H9 (cell line): ENCODE measurements at regions not wholly inside any gene's neighbourhood (a gene's known extent, or its start where the extent isn't known, plus 50 kb on each side); places are given as distances from the start of the nearest gene placed in this dataset.
A peak's percentile ranks its signal among the peaks of the same experiment; 100 is the strongest.

Source experiments
- DNase-seq: peaks from one replicate; pipeline ENCODE4 v3.0.0-alpha.2; 2017
- H2AFZ ChIP-seq: one replicate; pipeline ENCODE4 v1.6.1; 2013; ENCODE audit warnings: mild to moderate bottlenecking, low read length, control low read depth, moderate library complexity
- H2AK5ac ChIP-seq: 2 replicates; pipeline ENCODE4 v1.6.1; 2013; ENCODE audit warnings: low read length, control low read depth, mixed read lengths; ENCODE audit not compliant: insufficient read length
- H2BK120ac ChIP-seq: one replicate; pipeline ENCODE4 v1.6.1; 2013; ENCODE audit warnings: low read depth, mild to moderate bottlenecking, low read length, control low read depth, inconsistent platforms; ENCODE audit not compliant: poor library complexity, severe bottlenecking
- H2BK12ac ChIP-seq: 2 replicates; pipeline ENCODE4 v1.6.1; 2013; ENCODE audit warnings: low read length, control low read depth, mixed read lengths, low read depth; ENCODE audit not compliant: insufficient read length
- H2BK15ac ChIP-seq: 2 replicates; pipeline ENCODE4 v1.6.1; 2013; ENCODE audit warnings: low read depth, low read length, control low read depth
- H2BK20ac ChIP-seq: one replicate; pipeline ENCODE4 v1.6.1; 2013; ENCODE audit warnings: low read depth, mild to moderate bottlenecking, low read length, control low read depth, inconsistent platforms; ENCODE audit not compliant: poor library complexity, severe bottlenecking
- H2BK5ac ChIP-seq: 2 replicates; pipeline ENCODE4 v1.6.1; 2013; ENCODE audit warnings: low read length, control low read depth, mixed read lengths; ENCODE audit not compliant: insufficient read length
- H3K14ac ChIP-seq: 2 replicates; pipeline ENCODE4 v1.6.1; 2013; ENCODE audit warnings: low read length, control low read depth; ENCODE audit not compliant: insufficient read depth
- H3K18ac ChIP-seq: 2 replicates; pipeline ENCODE4 v1.6.1; 2013; ENCODE audit warnings: low read depth, mild to moderate bottlenecking, mixed read lengths, low read length, control low read depth; ENCODE audit not compliant: insufficient read length
- H3K23ac ChIP-seq: 2 replicates; pipeline ENCODE4 v1.6.1; 2013; ENCODE audit warnings: low read length, control low read depth, mixed read lengths, low read depth; ENCODE audit not compliant: insufficient read length
- H3K23me2 ChIP-seq: 2 replicates; pipeline ENCODE4 v1.6.1; 2013; ENCODE audit warnings: low read depth, mild to moderate bottlenecking, mixed read lengths, low read length, control low read depth; ENCODE audit not compliant: insufficient read length, poor library complexity, severe bottlenecking
- H3K27ac ChIP-seq: 2 replicates; pipeline ENCODE4 v1.5.1; 2013; ENCODE audit warnings: low read length, control low read depth, mixed read lengths, low read depth; ENCODE audit not compliant: insufficient read length
- H3K27me3 ChIP-seq: 2 replicates; pipeline ENCODE4 v1.6.1; 2013; ENCODE audit warnings: low read length, control low read depth, inconsistent platforms; ENCODE audit not compliant: insufficient read depth
- H3K4ac ChIP-seq: 2 replicates; pipeline ENCODE4 v1.6.1; 2013; ENCODE audit warnings: low read depth, mild to moderate bottlenecking, control low read depth, inconsistent platforms, low read length, moderate library complexity
- H3K4me1 ChIP-seq: 2 replicates; pipeline ENCODE4 v1.6.1; 2013; ENCODE audit warnings: low read length, control low read depth, inconsistent platforms; ENCODE audit not compliant: insufficient read depth
- H3K4me2 ChIP-seq: 2 replicates; pipeline ENCODE4 v1.6.1; 2013; ENCODE audit warnings: low read length, control low read depth, mixed read lengths; ENCODE audit not compliant: insufficient read length, insufficient read depth
- H3K56ac ChIP-seq: 2 replicates; pipeline ENCODE4 v1.6.1; 2013; ENCODE audit warnings: low read depth, mild to moderate bottlenecking, mixed read lengths, low read length, control low read depth; ENCODE audit not compliant: insufficient read length
- H3K79me1 ChIP-seq: 2 replicates; pipeline ENCODE4 v1.6.1; 2013; ENCODE audit warnings: low read depth, mild to moderate bottlenecking, moderate library complexity, low read length, control low read depth, inconsistent platforms; ENCODE audit not compliant: insufficient read depth, poor library complexity, severe bottlenecking
- H3K79me2 ChIP-seq: 2 replicates; pipeline ENCODE4 v1.6.1; 2013; ENCODE audit warnings: low read length, control low read depth, inconsistent platforms; ENCODE audit not compliant: insufficient read depth
- H3K9ac ChIP-seq: 2 replicates; pipeline ENCODE4 v1.6.1; 2013; ENCODE audit warnings: low read length, control low read depth, mixed read lengths; ENCODE audit not compliant: insufficient read length; ENCODE audit errors: extremely low read depth
- H3K9me3 ChIP-seq: one replicate; pipeline ENCODE4 v1.6.1; 2013; ENCODE audit warnings: low read depth, low read length, inconsistent platforms; ENCODE audit not compliant: control insufficient read depth
- H3T11ph ChIP-seq: one replicate; pipeline ENCODE4 v1.6.1; 2013; ENCODE audit warnings: mild to moderate bottlenecking, low read length, control low read depth, inconsistent platforms
- H4K20me1 ChIP-seq: one replicate; pipeline ENCODE4 v1.6.1; 2013; ENCODE audit not compliant: control insufficient read depth, insufficient read length, insufficient read depth
- H4K5ac ChIP-seq: 2 replicates; pipeline ENCODE4 v1.6.1; 2013; ENCODE audit warnings: low read depth, mild to moderate bottlenecking, mixed read lengths, low read length, control low read depth; ENCODE audit not compliant: insufficient read length
- H4K8ac ChIP-seq: replicated peaks from 2 replicates; pipeline ENCODE4 v1.6.1; 2013; ENCODE audit warnings: low read length, control low read depth, mixed read lengths, low read depth; ENCODE audit not compliant: insufficient read length
- H4K91ac ChIP-seq: 2 replicates; pipeline ENCODE4 v1.6.1; 2013; ENCODE audit warnings: low read depth, mild to moderate bottlenecking, moderate library complexity, mixed read lengths, low read length, control low read depth; ENCODE audit not compliant: insufficient read length
- H3K27ac Mint-ChIP-seq, 3 experiments: 2 replicates in 2 of 3; 3 replicates in 1 of 3; pipeline ENCODE4 v1.8.0; 2020 to 2021; ENCODE audit warnings: mixed read lengths in 3 of 3, mild to moderate bottlenecking in 1 of 3, moderate library complexity in 1 of 3
- H3K27me3 Mint-ChIP-seq: 2 replicates; pipeline ENCODE4 v1.8.0; 2021; ENCODE audit warnings: low read depth, mild to moderate bottlenecking, moderate library complexity, mixed read lengths
- H3K36me3 Mint-ChIP-seq, 3 experiments: 2 replicates in 2 of 3; 3 replicates in 1 of 3; pipeline ENCODE4 v1.8.0; 2020 to 2021; ENCODE audit warnings: low read depth in 3 of 3, mixed read lengths in 3 of 3; ENCODE audit not compliant: insufficient read depth in 1 of 3
- H3K4me1 Mint-ChIP-seq, 2 experiments: 2 replicates each; pipeline ENCODE4 v1.8.0; 2020; ENCODE audit warnings: mixed read lengths in 2 of 2
- H3K4me3 Mint-ChIP-seq, 2 experiments: 2 replicates in 1 of 2; 3 replicates in 1 of 2; pipeline ENCODE4 v1.8.0; 2020 to 2021; ENCODE audit warnings: mild to moderate bottlenecking in 2 of 2, mixed read lengths in 2 of 2, moderate library complexity in 1 of 2
- H3K9me3 Mint-ChIP-seq, 2 experiments: 2 replicates in 1 of 2; 3 replicates in 1 of 2; pipeline ENCODE4 v1.8.0; 2020; ENCODE audit warnings: mild to moderate bottlenecking in 2 of 2, mixed read lengths in 2 of 2, moderate library complexity in 1 of 2
- WGBS: extraction: QIAGEN DNeasy Blood & Tissue Kit; methylation state at CpG from one replicate; pipeline ENCODE4 v1.1.7; 2013; ENCODE audit warnings: missing lambda C conversion rate, low lambda C conversion rate, mixed read lengths; ENCODE audit not compliant: insufficient read length; ENCODE audit errors: extremely low coverage; 5-methylcytosine and 5-hydroxymethylcytosine counted together
- TF ChIP-seq, protein P1 (sequence below): fragments of 200-600 bp; sonication (generic); conservative IDR thresholded peaks from 3 replicates; pipeline ENCODE4 v1.8.0; 2021; ENCODE audit warnings: antibody characterized with exemption, mild to moderate bottlenecking

DNA sequence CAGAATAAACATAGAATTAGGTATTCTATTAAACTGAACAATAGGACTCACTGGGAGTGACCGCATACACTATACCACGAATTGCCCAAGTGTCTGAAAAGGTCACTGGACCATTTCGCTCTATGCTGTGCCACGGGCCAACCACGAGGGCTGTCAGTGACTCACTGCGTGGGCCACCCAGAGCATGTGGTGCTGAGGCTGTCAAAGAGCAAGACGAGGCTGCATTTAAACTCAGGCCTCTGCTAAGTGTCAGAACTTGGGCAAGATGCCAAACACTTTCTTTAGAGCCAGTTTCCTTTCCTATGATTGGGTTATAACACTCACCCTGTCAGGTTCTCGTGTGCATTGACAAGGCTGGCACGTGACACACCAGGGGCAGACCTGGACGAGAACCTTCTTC lies 97.5 kb downstream of the SH3YL1 start:
- H3K79me2 ChIP-seq: no peaks in the 10 kb centered on the region
- H3K14ac ChIP-seq: no peak overlapping the region
- no peak overlapping the region for H2BK5ac ChIP-seq
- H2BK120ac ChIP-seq: no peak overlapping the region
- no peak overlapping the region for H3K56ac ChIP-seq
- TF ChIP-seq, protein P1, sequence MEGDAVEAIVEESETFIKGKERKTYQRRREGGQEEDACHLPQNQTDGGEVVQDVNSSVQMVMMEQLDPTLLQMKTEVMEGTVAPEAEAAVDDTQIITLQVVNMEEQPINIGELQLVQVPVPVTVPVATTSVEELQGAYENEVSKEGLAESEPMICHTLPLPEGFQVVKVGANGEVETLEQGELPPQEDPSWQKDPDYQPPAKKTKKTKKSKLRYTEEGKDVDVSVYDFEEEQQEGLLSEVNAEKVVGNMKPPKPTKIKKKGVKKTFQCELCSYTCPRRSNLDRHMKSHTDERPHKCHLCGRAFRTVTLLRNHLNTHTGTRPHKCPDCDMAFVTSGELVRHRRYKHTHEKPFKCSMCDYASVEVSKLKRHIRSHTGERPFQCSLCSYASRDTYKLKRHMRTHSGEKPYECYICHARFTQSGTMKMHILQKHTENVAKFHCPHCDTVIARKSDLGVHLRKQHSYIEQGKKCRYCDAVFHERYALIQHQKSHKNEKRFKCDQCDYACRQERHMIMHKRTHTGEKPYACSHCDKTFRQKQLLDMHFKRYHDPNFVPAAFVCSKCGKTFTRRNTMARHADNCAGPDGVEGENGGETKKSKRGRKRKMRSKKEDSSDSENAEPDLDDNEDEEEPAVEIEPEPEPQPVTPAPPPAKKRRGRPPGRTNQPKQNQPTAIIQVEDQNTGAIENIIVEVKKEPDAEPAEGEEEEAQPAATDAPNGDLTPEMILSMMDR: no peak
- no peak overlapping the region for H2AFZ ChIP-seq
- no peak overlapping the region for H3K4me3 Mint-ChIP-seq
- H3K27ac ChIP-seq: no peak overlapping the region
- no peak overlapping the region for H2AK5ac ChIP-seq
- H2BK12ac ChIP-seq: no peak overlapping the region
- no peaks in the 10 kb centered on the region for H3K27me3 ChIP-seq
- H3K36me3 Mint-ChIP-seq: peaks cover 0 to 4% (median 0%) of the 10 kb centered on the region in 3 experiments; a peak in 2 of 7 replicates
- no peaks in the 10 kb centered on the region for H3K9me3 ChIP-seq
- H3K23ac ChIP-seq: no peak overlapping the region
- no peak overlapping the region for H3K4ac ChIP-seq
- no peak overlapping the region for H4K5ac ChIP-seq
- H3K27ac Mint-ChIP-seq: 0 out of 7 replicates have a peak overlapping the region, but pooled peaks of 1 of the 3 experiments have one; percentile 11
- H4K20me1 ChIP-seq: no peaks in the 10 kb centered on the region
- no peaks in the 10 kb centered on the region for H3K4me1 ChIP-seq
- H3K9ac ChIP-seq: no peak overlapping the region
- no peak overlapping the region for H3T11ph ChIP-seq
- no peak overlapping the region for H3K4me2 ChIP-seq
- no peaks in the 10 kb centered on the region for H3K23me2 ChIP-seq
- no CpG with 5 or more reads among the region's 10 CpGs for WGBS
- no peaks in the 10 kb centered on the region for H3K79me1 ChIP-seq
- H3K4me1 Mint-ChIP-seq: peaks cover 0 to 9% of the 10 kb centered on the region in 2 experiments; a peak in 2 of 4 replicates
- DNase-seq: no peak
- H3K27me3 Mint-ChIP-seq: no peaks in the 10 kb centered on the region; the same call in none of the 2 replicates
- peaks cover 3 to 4% of the 10 kb centered on the region in 2 experiments; a peak in 3 of 5 replicates for H3K9me3 Mint-ChIP-seq
- H3K18ac ChIP-seq: no peak overlapping the region
- no peak overlapping the region for H4K8ac ChIP-seq
- H4K91ac ChIP-seq: no peak overlapping the region
- H2BK20ac ChIP-seq: no peak overlapping the region
- H2BK15ac ChIP-seq: no peak overlapping the region
